Panc1 (cell line): ENCODE measurements at regions not wholly inside any gene's neighbourhood (a gene's known extent, or its start where the extent isn't known, plus 50 kb on each side); places are given as distances from the start of the nearest gene placed in this dataset.

ENCODE experiments used
- CTCF ChIP-seq: fragments of 450-650 bp; IDR thresholded peaks from 2 replicates; pipeline ENCODE4 v1.5.1; 2017; ENCODE audit warnings: mild to moderate bottlenecking
- POLR2AphosphoS5 ChIP-seq: IDR thresholded peaks from 2 replicates; pipeline ENCODE4 v1.6.1; 2012; ENCODE audit warnings: mild to moderate bottlenecking, low read depth, low read length, moderate library complexity

GRCh38 chr2:7525746-7526145 lies 608.5 kb downstream of the RNF144A start:
- TF ChIP-seq CTCF = no peak
- no peak for TF ChIP-seq POLR2AphosphoS5
